ENCODE measurements at regions not wholly inside any gene's neighbourhood (a gene's known extent, or its start where the extent isn't known, plus 50 kb on each side); places are given as distances from the start of the nearest gene placed in this dataset.
A peak's percentile ranks its signal among the peaks of the same experiment; 100 is the strongest.

DNA sequence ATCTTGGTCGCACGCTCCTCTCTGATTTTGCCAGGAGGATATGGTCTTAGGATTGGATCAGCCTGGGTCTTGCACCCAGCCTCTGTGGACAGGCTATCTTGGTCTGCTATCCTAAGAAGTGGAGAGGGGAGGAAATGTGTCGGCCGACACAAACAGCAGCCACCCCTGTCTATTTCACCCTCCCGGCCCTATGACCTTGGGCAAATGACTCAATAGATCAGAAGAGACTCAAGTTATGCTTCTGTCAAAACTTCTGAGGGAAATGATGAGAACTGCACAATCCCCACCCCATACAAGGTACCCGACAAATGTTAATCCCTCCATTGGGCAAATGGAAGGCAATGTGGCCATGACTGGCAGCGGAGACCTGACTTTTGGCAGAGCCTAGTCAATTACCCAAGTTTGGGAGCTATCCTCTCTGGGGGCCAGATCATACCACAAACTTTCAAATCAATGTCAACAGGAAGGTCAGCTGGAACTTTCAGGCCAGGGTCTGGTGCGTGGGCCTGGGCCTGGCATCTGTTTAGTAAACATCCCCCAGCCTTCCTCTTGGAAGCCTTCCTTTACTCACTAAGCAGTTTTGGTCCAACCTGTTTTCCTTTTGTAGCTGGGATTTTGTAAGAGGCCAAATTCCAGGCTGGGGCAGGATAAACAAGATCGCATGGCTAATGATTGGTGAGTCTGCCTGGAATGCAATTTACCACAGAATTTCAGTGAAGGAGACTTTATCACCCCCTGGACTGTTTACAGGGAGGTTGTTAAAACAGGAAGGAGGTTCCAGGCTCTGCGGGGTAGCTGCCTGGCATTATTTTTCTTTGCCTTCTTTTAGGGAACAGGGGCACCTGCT is 64.2 kb upstream of the CPEB4 start:
- TF ChIP-seq, protein P1, sequence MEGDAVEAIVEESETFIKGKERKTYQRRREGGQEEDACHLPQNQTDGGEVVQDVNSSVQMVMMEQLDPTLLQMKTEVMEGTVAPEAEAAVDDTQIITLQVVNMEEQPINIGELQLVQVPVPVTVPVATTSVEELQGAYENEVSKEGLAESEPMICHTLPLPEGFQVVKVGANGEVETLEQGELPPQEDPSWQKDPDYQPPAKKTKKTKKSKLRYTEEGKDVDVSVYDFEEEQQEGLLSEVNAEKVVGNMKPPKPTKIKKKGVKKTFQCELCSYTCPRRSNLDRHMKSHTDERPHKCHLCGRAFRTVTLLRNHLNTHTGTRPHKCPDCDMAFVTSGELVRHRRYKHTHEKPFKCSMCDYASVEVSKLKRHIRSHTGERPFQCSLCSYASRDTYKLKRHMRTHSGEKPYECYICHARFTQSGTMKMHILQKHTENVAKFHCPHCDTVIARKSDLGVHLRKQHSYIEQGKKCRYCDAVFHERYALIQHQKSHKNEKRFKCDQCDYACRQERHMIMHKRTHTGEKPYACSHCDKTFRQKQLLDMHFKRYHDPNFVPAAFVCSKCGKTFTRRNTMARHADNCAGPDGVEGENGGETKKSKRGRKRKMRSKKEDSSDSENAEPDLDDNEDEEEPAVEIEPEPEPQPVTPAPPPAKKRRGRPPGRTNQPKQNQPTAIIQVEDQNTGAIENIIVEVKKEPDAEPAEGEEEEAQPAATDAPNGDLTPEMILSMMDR (IDR thresholded peaks at IDR 0.05; ENCODE audit: control extremely low read depth in 1 of 3, insufficient read depth in 1 of 3, low read depth in 1 of 3, low read length in 3 of 3) = no peak
- TF ChIP-seq ZNF274 (IDR thresholded peaks at IDR 0.05; ENCODE audit: borderline replicate concordance, extremely low read depth, low read length) (no peak), TEAD4 (IDR thresholded peaks at IDR 0.05; ENCODE audit: low read depth, low read length) (peak; percentile 72), POLR2A (IDR thresholded peaks at IDR 0.05; ENCODE audit: control extremely low read depth in 1 of 2, low read depth in 2 of 2, low read length in 2 of 2) (no peak), EP300 (IDR thresholded peaks at IDR 0.05; ENCODE audit: borderline replicate concordance in 1 of 2, low read depth in 2 of 2, low read length in 2 of 2) (no peak), SIN3A (conservative IDR thresholded peaks at IDR 0.05 in 1 of 2, IDR thresholded peaks at IDR 0.05 in 1 of 2; ENCODE audit: low read depth in 1 of 2, low read length in 2 of 2) (no peak)
